ENCODE measurements at regions not wholly inside any gene's neighbourhood (a gene's known extent, or its start where the extent isn't known, plus 50 kb on each side); places are given as distances from the start of the nearest gene placed in this dataset.

DNA sequence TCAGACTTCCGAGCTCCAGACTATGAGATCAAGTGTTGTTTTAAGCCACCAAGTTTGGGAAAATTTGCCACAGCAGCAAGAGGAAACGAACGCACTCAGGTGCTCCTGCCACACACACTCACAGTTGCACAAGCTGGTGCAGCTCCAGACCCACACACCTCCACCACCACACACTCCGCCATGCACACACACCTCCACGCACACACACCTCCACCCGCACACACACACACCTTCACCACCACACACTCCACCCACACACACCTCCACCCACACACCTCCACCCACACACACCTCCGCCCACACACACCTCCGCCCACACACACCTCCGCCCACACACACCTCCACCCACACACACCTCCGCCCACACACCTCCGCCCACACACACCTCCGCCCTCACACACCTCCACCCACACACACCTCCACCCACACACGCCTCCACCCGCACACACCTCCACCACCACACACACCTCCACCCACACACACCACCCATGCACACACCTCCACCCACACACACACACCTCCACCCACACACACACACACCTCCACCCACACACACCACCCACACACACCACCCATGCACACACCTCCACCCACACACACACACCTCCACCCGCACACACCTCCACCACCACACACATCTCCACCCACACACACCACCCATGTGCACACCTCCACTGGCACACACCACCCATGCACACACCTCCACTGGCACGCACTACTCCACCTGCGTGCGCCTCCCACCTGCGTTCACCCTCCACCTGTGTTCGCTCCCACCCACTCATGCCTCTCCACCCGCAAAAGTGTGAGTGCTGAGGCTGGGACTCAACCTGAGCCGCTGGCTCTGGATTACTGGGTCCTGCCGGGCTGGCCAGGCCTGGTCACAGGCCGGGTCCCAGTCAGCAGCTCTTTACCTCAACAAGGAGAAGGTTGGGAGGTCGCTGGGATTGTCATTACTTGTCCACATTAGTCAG, 175.6 kb downstream of the BMP7 start:
- DNase-seq, result no peak

GRCh38 chr20:57091748-57092111, 174.7 kb downstream of the BMP7 start:
- no peak for DNase-seq

DNA sequence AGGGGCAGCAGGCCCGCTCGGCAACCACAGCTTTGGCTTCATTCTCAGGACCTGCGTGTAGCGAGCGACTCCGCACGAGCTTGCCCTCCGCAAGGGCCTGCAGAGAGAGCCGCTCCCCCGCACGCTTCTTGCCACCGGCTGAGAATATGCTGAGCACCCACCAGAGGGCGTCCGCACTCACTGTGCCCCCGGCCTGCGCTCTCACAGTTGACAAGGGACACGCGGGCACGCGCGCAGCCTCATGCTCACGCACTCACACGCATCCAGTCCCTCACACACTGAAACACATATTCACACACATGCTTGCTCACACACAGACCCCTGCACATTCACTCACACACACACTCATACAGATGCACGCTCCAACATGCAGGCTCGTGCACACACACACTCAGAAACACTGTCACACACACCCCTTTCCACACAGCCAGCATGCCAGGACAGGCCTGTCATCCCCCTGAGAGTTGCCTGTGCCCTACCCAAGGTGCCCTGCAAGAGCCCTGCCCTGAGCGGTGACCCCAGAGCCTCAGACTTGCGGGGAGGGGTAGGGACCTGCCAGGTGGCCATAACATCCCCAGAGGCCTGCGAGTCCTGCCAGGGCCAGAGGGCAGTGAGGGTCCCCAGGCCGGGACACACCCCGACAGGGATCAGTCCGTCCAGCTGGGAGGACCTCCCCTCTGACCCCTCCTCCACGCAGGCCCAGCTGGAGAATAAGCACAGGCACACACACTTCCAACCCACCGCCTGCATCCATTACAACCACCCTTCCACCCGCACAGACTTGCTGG, 174.1 kb downstream of the BMP7 start:
- DNase-seq, result peak; percentile 46 to 67 (median 64)

DNA sequence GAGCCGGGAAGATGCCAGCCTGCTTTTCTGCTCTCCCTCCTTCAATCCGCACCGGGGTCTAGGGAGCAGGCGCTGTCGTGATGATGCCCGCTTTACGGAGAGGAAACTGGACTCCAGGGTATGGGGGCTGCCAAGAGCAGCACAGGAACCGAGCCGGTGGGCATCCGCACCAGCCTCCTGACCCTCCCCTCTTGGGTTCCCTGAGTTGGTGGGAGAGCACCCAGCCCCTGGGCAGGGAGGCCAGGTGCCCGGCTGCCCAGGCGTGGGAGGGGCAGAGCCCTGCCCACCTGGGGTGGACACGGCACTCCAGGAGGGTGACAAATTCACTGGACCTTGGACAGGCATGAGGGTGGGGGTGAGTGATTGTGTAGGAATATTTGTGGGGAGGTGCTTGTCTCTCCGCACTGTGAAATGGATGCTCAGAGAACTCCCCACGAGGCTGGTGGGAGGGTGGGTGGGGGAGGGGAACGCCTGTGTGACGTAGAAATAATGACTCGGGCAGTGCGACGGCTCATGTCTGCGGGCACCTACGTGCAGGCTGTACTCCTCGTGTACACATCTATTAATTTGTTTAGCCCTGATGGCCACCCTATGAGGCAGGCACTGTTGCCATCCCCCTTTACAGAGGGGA, 173.4 kb downstream of the BMP7 start:
- no peak for DNase-seq

- DNase-seq, result no peak
These were observed 172.7 kb downstream of the BMP7 start for GRCh38 chr20:57093766-57094165.

DNA sequence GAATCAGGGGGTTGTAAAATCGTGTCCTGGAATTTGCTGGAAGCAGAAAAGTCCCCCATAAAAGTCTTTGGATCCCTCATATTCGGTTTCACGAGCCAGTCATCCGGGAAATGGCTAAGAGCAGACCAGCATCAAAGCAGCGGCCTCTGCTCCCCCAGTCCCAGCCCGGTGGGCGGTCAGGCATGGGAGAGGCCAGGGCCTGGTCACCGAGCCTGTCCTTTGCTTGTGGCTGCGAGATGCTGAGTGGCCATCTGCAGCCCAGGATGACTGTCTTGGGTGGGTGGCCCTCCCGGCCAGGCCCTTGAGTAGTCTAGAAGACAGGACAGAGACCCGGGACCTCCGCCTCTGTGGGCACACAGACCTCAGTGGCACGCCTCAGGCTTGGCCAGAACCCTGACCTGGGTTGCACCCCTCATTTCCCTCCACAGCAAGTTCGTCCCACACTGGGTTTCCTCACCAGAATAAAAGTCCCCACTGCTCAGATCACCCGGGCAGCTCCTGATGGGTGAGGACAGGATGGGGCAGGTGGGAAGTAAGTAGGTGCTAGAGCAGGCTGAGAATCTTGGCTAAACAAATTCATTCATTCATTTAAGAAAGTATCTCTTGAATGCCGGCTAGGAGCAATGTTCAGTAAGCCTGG, 172.1 kb downstream of the BMP7 start:
- no peak for DNase-seq

- no peak for DNase-seq
These were observed 171.4 kb downstream of the BMP7 start for GRCh38 chr20:57094991-57095390.

DNA sequence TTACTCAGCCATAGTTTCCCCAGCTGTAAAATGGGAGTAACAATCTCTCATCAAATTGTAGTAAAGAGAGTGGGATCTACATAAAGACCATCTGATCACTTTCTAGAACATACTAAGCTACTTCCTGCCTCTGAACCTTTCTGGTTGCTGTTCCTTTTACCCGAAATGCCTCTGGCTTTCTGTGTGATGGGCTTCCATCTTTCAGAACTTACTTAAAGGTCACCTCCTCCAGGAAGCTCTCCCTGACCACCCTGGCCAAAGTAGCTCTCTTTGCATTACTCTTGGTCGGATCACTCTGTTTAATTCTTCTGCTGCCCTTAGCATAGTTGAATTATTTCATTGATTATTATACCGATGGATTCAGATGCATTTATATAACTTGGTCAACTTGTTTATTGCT, 171.0 kb downstream of the BMP7 start:
- DNase-seq, result no peak

DNA sequence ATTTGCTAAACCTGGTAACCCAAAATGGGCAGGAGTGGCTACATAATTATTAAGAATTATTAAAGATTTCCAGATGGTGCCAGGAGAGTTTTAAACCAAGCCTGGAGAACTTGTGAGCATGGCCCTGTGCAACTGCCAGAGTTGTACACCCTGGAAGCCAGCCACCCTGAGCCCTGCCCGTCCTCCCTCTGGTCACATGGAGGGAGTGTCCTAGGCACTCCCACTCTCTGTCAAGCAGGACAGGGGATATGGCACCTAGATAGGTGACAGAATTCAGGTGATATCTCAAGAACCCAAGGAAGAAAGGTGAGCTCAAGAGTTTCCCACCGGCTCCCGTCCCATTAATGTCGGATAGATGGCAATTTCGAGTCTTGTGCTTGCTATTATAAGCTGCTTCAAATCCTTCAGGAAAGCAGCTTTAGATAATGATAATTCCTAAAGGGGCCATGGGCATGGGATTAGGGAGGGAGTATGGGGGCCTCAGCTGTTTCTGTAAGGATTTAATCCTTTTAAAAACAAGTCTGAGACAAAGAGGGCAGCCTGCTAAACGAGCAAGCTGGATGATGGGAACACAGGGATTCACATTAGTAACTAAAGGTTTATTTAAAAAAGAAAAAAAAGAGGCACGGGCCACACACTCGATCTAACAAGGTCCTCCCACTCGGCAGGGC, 169.1 kb downstream of the BMP7 start:
- no peak for DNase-seq

DNA sequence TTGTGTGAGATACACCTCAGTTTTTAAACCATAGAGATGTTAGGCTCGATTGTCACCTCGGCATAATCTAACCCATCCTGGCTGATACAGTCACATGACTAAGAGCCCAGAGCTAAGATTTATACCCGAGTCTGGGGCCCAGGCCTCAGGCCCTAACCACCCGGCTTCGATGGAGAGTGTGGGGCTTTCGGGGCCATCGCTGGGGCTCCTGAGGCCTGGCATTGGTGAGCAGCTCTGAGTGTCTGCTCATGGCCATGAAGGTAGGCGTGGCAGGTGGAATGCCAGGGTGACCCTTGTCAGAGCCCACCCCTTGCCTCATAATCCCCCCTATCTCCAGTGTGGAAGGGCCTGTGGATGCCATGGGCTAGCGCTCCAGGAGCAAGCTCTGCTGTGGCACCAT, 164.3 kb downstream of the BMP7 start:
- DNase-seq, result no peak

DNA sequence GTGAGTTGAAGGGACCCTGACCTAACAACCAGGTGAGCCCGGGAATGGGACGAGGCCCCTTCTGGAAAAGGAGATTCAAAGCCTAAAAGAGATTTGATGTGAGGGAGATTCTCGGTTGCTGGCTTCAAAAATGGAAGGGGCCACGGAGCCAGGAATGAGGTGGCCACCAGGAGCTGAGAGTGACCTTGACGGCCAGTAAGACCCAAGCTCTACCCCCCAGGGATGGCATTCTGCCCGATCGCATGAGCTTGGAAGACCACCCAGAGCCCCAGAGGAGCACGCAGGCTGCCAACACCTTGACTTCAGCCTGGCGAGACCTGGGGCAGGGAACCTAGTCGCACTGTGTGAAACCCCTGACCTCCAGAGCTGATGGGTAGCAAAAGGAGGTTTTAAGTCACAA, 163.9 kb downstream of the BMP7 start:
- DNase-seq, result no peak

- DNase-seq, result no peak
These were observed 163.2 kb downstream of the BMP7 start for GRCh38 chr20:57103146-57103800.

GRCh38 chr20:57104113-57104512, 162.3 kb downstream of the BMP7 start:
- no peak for DNase-seq

GRCh38 chr20:57104651-57105204, 161.7 kb downstream of the BMP7 start:
- DNase-seq, result no peak

DNA sequence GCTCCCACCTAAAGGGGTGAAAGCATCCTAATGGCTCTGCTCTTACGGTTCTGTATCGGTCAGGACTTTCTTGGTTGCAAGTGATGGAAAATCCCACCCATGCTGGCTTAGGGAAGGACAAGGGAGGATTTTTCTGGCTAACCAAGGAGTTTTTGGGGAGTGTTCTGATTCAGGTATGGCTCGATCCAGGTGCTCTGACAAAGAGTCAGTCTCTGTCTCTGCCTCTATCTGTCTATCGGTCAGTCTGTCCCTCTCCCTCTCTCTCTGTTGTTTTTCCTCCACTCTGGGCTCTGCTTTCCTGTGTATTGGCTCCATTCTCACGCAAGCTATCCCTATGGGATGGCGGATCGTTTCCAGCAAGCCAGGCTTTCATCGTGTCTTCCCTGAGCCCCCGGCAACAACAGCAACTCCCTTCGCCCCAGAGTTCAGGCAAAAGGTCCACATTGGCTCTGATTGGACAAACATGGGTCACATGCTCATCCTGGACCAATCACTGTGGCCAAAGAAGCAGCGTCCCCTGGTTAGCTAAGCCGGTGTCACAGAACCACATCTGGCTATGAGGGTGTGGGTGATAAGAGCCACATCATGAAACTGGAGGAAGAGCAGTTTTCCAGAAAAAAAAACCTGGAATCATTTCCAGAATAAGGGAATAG, 160.3 kb downstream of the BMP7 start:
- DNase-seq, result no peak

GRCh38 chr20:57106692-57107091, 159.7 kb downstream of the BMP7 start:
- no peak for DNase-seq

DNA sequence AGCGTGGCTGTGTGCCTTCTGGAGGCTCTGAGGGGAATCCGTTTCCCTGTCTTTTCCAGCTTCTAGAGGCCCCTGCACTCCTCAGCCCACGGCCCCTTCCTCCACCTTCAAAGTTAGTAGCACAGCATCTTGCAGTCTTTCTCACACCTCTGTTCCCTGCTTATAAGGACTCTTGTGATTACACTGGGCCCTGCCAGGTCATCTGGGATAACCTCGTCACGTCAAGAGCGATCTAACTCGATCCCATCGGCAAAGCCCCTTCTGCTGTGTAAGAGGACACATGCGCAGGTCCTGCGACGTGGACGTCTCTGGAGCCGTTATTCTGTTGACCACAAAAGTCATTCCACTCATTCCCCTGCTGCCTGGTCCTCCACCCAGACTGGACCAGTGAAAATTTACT, 159.2 kb downstream of the BMP7 start:
- DNase-seq, result no peak

- DNase-seq, result no peak
These were observed 158.2 kb downstream of the BMP7 start for GRCh38 chr20:57108218-57108617.

DNA sequence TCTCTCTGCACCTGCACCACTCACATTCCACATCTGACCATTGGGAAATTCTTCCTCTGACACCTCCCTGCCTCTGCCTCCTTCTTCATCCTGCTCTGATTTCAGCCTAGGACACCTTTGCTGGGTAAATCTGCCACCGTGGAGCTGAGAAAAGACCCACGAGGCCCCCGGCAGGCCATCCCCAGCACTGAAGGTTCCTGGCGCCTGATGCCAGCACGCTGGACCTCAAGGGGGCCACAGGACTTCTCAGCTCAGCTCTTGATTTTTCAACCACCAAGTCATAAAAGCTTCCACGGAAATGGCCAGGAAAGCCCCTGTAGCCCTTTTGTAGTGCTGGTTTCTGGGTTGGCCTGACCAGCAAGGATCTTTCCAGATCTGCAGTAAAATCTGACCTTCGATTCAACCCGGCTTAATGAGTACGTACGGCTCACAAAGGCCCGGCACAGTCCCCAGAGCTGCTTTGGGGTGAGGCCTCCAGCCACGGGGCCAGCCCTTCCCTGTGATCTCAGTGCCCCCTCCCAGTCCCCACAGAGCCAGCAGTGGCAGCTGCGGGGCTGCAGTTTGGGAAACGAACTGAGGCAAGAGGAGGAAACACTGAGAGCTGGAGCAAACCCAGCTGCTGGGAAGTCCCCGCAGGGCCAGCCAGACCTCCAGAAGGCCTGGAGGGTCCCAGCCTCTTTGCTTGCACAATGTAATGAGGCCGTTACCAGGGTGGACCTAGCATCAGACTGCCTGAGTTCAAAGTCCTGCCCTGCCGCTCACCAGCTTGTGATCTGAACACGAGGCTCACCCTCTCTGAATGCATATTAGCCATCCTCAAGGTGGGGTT, 157.5 kb downstream of the BMP7 start:
- no peak for DNase-seq

DNA sequence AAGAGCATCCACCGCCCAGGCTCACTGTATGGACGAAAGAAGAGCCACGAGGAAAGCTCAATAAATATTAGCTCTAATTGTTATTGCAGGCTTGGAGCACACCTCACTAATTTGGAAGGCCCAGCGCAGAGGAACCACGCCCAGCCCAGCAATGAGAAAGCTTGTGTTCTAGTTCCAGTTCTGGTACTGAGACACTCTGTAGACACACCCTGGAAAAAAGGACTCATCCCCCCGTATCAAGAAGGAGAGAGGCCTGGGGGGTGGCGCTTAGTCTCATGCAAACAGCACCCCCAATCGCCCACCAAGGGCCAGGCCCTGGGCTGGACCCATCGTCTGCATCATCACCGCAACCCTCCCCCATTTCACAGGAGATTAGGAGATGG, 156.9 kb downstream of the BMP7 start:
- DNase-seq, result no peak
